CD4-positive, alpha-beta T cell treated with Interleukin-17A for 4 hours (primary cell): ENCODE measurements at regions not wholly inside any gene's neighbourhood (a gene's known extent, or its start where the extent isn't known, plus 50 kb on each side); places are given as distances from the start of the nearest gene placed in this dataset.

Experiments
- DNase-seq: peaks from one replicate; pipeline ENCODE4 v3.0.0-alpha.2; 2020; ENCODE audit warnings: mixed read lengths

- DNase-seq = no peak
These were observed 341.2 kb upstream of the ZFHX3 start for GRCh38 chr16:73389085-73389484.

GRCh38 chr16:73387979-73388378 is 340.1 kb upstream of the ZFHX3 start:
- DNase-seq = no peak

- no peak for DNase-seq
These were observed 337.8 kb upstream of the ZFHX3 start for GRCh38 chr16:73385696-73386095.

- no peak for DNase-seq
These were observed 336.7 kb upstream of the ZFHX3 start for GRCh38 chr16:73384506-73385089.

- no peak for DNase-seq
These were observed 336.0 kb upstream of the ZFHX3 start for GRCh38 chr16:73383988-73384365.

- DNase-seq = no peak
These were observed 335.5 kb upstream of the ZFHX3 start for GRCh38 chr16:73383195-73383987.

- DNase-seq = no peak
These were observed 330.5 kb upstream of the ZFHX3 start for GRCh38 chr16:73378471-73378870.

GRCh38 chr16:73371584-73372319 is 323.8 kb upstream of the ZFHX3 start:
- DNase-seq = no peak

- no peak for DNase-seq
These were observed 321.9 kb upstream of the ZFHX3 start for GRCh38 chr16:73369851-73370250.

- no peak for DNase-seq
These were observed 320.8 kb upstream of the ZFHX3 start for GRCh38 chr16:73368715-73369114.

GRCh38 chr16:73365016-73365551 is 317.2 kb upstream of the ZFHX3 start:
- no peak for DNase-seq

- DNase-seq = no peak
These were observed 316.5 kb upstream of the ZFHX3 start for GRCh38 chr16:73364413-73364812.

GRCh38 chr16:73361061-73361460 is 313.1 kb upstream of the ZFHX3 start:
- DNase-seq = no peak

GRCh38 chr16:73356401-73357079 is 308.6 kb upstream of the ZFHX3 start:
- no peak for DNase-seq

GRCh38 chr16:73355981-73356380 is 308.1 kb upstream of the ZFHX3 start:
- DNase-seq = no peak

- no peak for DNase-seq
These were observed 306.5 kb upstream of the ZFHX3 start for GRCh38 chr16:73354434-73354833.

- DNase-seq = no peak
These were observed 303.0 kb upstream of the ZFHX3 start for GRCh38 chr16:73350707-73351452.

- no peak for DNase-seq
These were observed 299.8 kb upstream of the ZFHX3 start for GRCh38 chr16:73347500-73348375.

GRCh38 chr16:73339821-73340220 is 291.9 kb upstream of the ZFHX3 start:
- no peak for DNase-seq

- DNase-seq = no peak
These were observed 289.7 kb upstream of the ZFHX3 start for GRCh38 chr16:73337373-73338296.
